ENCODE measurements at regions not wholly inside any gene's neighbourhood (a gene's known extent, or its start where the extent isn't known, plus 50 kb on each side); places are given as distances from the start of the nearest gene placed in this dataset.

- no peak for TF ChIP-seq CTCF (IDR thresholded peaks at IDR 0.05)
- Histone ChIP-seq H3K4me1 (ENCODE audit: insufficient read depth, low read length) (no peaks in the 10 kb centered on the region), H3K27me3 (ENCODE audit: control insufficient read depth in 1 of 2, insufficient read depth in 2 of 2, low read length in 2 of 2) (no peaks in the 10 kb centered on the region), H3K9me3 (ENCODE audit: control insufficient read depth in 1 of 2, insufficient read depth in 1 of 2, low read length in 2 of 2) (no peaks in the 10 kb centered on the region), H3K36me3 (ENCODE audit: insufficient read depth, low read length) (no peaks in the 10 kb centered on the region), H3K27ac (ENCODE audit: low read depth in 1 of 2, low read length in 2 of 2) (no peak overlapping the region), H3K4me3 (ENCODE audit: low read length) (no peak overlapping the region)
- Mint-ChIP-seq H3K27me3 (peaks cover 59% of the 10 kb centered on the region), H3K4me3 (no peak overlapping the region), H3K9me3 (peaks cover 22% of the 10 kb centered on the region), H3K27ac (no peak overlapping the region), H3K4me1 (ENCODE audit: low read depth) (no peaks in the 10 kb centered on the region), H3K36me3 (ENCODE audit: low read depth) (no peaks in the 10 kb centered on the region)
- CTCF ChIA-PET = no interaction called here
- intact Hi-C loops (cut with DNase I, micrococcal nuclease) = no loop called here
- POLR2A ChIA-PET = no interaction called here
- ATAC-seq (ENCODE audit: poor library complexity) (no peak), DNase-seq (peak in 1 of 14 experiments; percentile 22)
Measured at GRCh38 chr3:13702286-13702685, 153.4 kb downstream of the FBLN2 start.

- no peaks in the 10 kb centered on the region for H3K36me3 Mint-ChIP-seq (ENCODE audit: low read depth)
- H3K27ac ChIP-seq (ENCODE audit: low read depth in 1 of 2, low read length in 2 of 2) = no peak overlapping the region
- H3K9me3 ChIP-seq (ENCODE audit: control insufficient read depth in 1 of 2, insufficient read depth in 1 of 2, low read length in 2 of 2) = no peaks in the 10 kb centered on the region
- intact Hi-C loops (cut with DNase I, micrococcal nuclease) = no loop called here
- peaks cover 50% of the 10 kb centered on the region for H3K27me3 Mint-ChIP-seq
- no peaks in the 10 kb centered on the region for H3K4me1 Mint-ChIP-seq (ENCODE audit: low read depth)
- no peak overlapping the region for H3K4me3 Mint-ChIP-seq
- ChIA-PET POLR2A (no interaction called here), CTCF (no interaction called here)
- H3K4me1 ChIP-seq (ENCODE audit: insufficient read depth, low read length) = no peaks in the 10 kb centered on the region
- H3K27ac Mint-ChIP-seq = no peak overlapping the region
- ATAC-seq (ENCODE audit: poor library complexity) (no peak), DNase-seq (no peak)
- H3K36me3 ChIP-seq (ENCODE audit: insufficient read depth, low read length) = no peaks in the 10 kb centered on the region
- peaks cover 14% of the 10 kb centered on the region for H3K9me3 Mint-ChIP-seq
- no peaks in the 10 kb centered on the region for H3K27me3 ChIP-seq (ENCODE audit: control insufficient read depth in 1 of 2, insufficient read depth in 2 of 2, low read length in 2 of 2)
- TF ChIP-seq CTCF (IDR thresholded peaks at IDR 0.05) = no peak
- H3K4me3 ChIP-seq (ENCODE audit: low read length) = no peak overlapping the region
Measured at GRCh38 chr3:13700889-13701288, 152.0 kb downstream of the FBLN2 start.

- no peak overlapping the region for H3K4me3 ChIP-seq (ENCODE audit: low read length)
- Mint-ChIP-seq H3K4me3 (no peak overlapping the region), H3K4me1 (ENCODE audit: low read depth) (no peaks in the 10 kb centered on the region), H3K27me3 (peaks cover 44% of the 10 kb centered on the region), H3K27ac (no peak overlapping the region), H3K9me3 (peaks cover 9% of the 10 kb centered on the region), H3K36me3 (ENCODE audit: low read depth) (no peaks in the 10 kb centered on the region)
- no peak for ATAC-seq (ENCODE audit: poor library complexity)
- ChIA-PET POLR2A (no interaction called here), CTCF (interaction anchor here (0.6 kb wide), 1 partner anchor 242 kb away, joined by 3 read pairs; no protein-coding TSS in a partner anchor)
- no peak for DNase-seq
- intact Hi-C loops (cut with DNase I, micrococcal nuclease) = no loop called here
- H3K9me3 ChIP-seq (ENCODE audit: control insufficient read depth in 1 of 2, insufficient read depth in 1 of 2, low read length in 2 of 2) = no peaks in the 10 kb centered on the region
- no peaks in the 10 kb centered on the region for H3K36me3 ChIP-seq (ENCODE audit: insufficient read depth, low read length)
- H3K27me3 ChIP-seq (ENCODE audit: control insufficient read depth in 1 of 2, insufficient read depth in 2 of 2, low read length in 2 of 2) = no peaks in the 10 kb centered on the region
- H3K4me1 ChIP-seq (ENCODE audit: insufficient read depth, low read length) = no peaks in the 10 kb centered on the region
- TF ChIP-seq CTCF (IDR thresholded peaks at IDR 0.05) = no peak
- H3K27ac ChIP-seq (ENCODE audit: low read depth in 1 of 2, low read length in 2 of 2) = no peak overlapping the region
Measured at GRCh38 chr3:13700362-13700761, 151.4 kb downstream of the FBLN2 start.
